ENCODE measurements at regions not wholly inside any gene's neighbourhood (a gene's known extent, or its start where the extent isn't known, plus 50 kb on each side); places are given as distances from the start of the nearest gene placed in this dataset.

DNA sequence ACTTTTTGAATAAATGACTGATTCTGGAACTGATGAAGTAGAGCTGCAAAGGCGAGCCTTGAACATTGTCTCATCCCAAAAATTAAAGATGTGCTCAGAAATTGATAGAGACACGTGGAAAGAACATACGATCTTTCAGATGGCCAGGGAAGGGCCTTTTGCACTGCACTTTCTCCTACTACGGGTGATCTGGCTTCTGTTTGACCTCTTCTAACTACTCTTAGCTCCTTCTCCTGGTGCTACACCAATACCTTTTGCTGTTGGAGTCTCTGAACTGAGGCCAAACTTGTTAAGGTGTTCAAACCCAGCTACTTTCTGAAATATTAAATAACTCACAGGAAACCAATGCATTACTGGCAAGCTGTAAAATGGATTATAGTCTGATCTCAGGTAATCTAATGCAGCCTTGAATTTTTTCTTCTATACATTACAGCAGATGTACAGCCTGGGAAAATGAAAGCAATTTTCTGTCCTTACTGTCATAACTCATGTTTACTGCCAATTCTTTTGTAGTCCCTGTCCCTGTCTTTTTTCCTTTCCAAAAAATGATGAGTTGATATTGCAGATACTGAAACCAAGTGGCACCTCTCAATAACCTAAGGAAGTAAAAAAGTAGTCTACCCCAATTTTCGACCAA is 1086.1 kb upstream of the CNTN5 start:
- H3K27ac ChIP-seq: no peak overlapping the region
- intact Hi-C loops (cut with DNase I): no loop called here
- 74 to 78% methylated on average over 5 of the region's 5 CpGs for WGBS, 2 donors
- no peaks in the 10 kb centered on the region for H3K9me3 ChIP-seq
- H3K27me3 ChIP-seq: no peaks in the 10 kb centered on the region
- no peaks in the 10 kb centered on the region for H3K4me1 ChIP-seq
- H3K36me3 ChIP-seq: no peaks in the 10 kb centered on the region
- no peak for DNase-seq
- TF ChIP-seq, protein P1, sequence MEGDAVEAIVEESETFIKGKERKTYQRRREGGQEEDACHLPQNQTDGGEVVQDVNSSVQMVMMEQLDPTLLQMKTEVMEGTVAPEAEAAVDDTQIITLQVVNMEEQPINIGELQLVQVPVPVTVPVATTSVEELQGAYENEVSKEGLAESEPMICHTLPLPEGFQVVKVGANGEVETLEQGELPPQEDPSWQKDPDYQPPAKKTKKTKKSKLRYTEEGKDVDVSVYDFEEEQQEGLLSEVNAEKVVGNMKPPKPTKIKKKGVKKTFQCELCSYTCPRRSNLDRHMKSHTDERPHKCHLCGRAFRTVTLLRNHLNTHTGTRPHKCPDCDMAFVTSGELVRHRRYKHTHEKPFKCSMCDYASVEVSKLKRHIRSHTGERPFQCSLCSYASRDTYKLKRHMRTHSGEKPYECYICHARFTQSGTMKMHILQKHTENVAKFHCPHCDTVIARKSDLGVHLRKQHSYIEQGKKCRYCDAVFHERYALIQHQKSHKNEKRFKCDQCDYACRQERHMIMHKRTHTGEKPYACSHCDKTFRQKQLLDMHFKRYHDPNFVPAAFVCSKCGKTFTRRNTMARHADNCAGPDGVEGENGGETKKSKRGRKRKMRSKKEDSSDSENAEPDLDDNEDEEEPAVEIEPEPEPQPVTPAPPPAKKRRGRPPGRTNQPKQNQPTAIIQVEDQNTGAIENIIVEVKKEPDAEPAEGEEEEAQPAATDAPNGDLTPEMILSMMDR (IDR thresholded peaks at IDR 0.05): no peak
- no peak for TF ChIP-seq POLR2A (IDR thresholded peaks at IDR 0.05)
- H3K4me3 ChIP-seq (replicated peaks in 1 of 3): no peak overlapping the region

DNA sequence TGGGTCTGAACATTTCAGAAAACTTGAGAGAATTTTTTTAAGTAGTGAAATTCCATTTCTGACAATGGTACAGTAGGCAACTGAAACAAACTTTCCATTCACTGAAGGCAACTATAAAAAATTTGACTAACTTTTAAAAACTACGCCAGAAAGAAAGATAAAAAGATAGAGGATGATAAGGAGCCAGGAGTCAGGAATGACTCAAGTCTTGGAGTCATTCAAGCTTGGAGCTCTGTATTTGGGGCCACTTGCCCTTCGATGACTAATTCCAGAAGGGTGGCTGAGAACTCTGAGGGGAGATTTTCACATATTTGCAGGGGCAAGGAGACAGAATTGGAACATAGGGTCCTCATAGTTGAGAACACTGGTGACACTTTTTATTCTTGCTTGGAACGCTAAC is 1083.2 kb upstream of the CNTN5 start:
- intact Hi-C loops (cut with DNase I): no loop called here
- no peak for TF ChIP-seq POLR2A (IDR thresholded peaks at IDR 0.05)
- TF ChIP-seq, protein P1 (IDR thresholded peaks at IDR 0.05): no peak
- H3K27ac ChIP-seq: no peak overlapping the region
- no peak for DNase-seq
- H3K4me1 ChIP-seq: no peaks in the 10 kb centered on the region
- no peak overlapping the region for H3K4me3 ChIP-seq (replicated peaks in 1 of 3)
- no peaks in the 10 kb centered on the region for H3K27me3 ChIP-seq
- H3K36me3 ChIP-seq: no peaks in the 10 kb centered on the region
- 85% methylated on average over 3 of the region's 3 CpGs for WGBS, 2 donors
- H3K9me3 ChIP-seq: no peaks in the 10 kb centered on the region

DNA sequence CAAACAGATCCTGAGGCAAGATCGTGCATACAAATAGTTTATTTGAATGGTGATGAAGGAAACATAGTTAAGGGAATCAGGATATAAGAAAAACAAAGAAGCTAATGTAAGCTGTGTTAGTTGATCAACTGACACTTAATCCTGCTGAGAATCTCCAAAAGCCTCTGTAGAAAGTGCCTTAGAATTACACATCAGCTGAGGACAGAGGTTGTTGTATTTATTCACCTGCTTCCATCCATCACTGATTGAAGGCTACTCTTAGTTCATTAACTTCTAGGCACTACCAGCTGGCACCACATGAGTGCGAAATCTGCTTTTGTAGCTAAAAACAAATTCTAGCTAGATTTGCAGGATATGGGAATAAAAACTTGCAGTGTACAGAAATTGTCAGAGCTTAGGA is 1082.0 kb upstream of the CNTN5 start:
- no peak overlapping the region for H3K4me3 ChIP-seq (replicated peaks in 1 of 3)
- DNase-seq: no peak
- H3K36me3 ChIP-seq: no peaks in the 10 kb centered on the region
- H3K27ac ChIP-seq: no peak overlapping the region
- TF ChIP-seq POLR2A (IDR thresholded peaks at IDR 0.05): no peak
- TF ChIP-seq, protein P1 (IDR thresholded peaks at IDR 0.05): no peak
- H3K27me3 ChIP-seq: no peaks in the 10 kb centered on the region
- WGBS, 2 donors: 75 to 83% methylated on average over 2 of the region's 2 CpGs
- H3K4me1 ChIP-seq: no peaks in the 10 kb centered on the region
- no peaks in the 10 kb centered on the region for H3K9me3 ChIP-seq
- intact Hi-C loops (cut with DNase I): no loop called here

GRCh38 chr11:97943493-97943892 is 1077.3 kb upstream of the CNTN5 start:
- no peak overlapping the region for H3K27ac ChIP-seq
- TF ChIP-seq, protein P1 (IDR thresholded peaks at IDR 0.05): no peak
- TF ChIP-seq POLR2A (IDR thresholded peaks at IDR 0.05): no peak
- DNase-seq: no peak
- H3K4me3 ChIP-seq (replicated peaks in 1 of 3): no peak overlapping the region
- no peaks in the 10 kb centered on the region for H3K4me1 ChIP-seq
- H3K9me3 ChIP-seq: no peaks in the 10 kb centered on the region
- no peaks in the 10 kb centered on the region for H3K36me3 ChIP-seq
- intact Hi-C loops (cut with DNase I): no loop called here
- H3K27me3 ChIP-seq: no peaks in the 10 kb centered on the region
- WGBS, 2 donors: 53 to 67% methylated on average over 2 of the region's 2 CpGs

GRCh38 chr11:97948793-97949192 is 1072.0 kb upstream of the CNTN5 start:
- no peaks in the 10 kb centered on the region for H3K9me3 ChIP-seq
- no peaks in the 10 kb centered on the region for H3K27me3 ChIP-seq
- 95 to 96% methylated on average over 1 of the region's 1 CpG for WGBS, 2 donors
- H3K4me3 ChIP-seq (replicated peaks in 1 of 3): no peak overlapping the region
- no peaks in the 10 kb centered on the region for H3K36me3 ChIP-seq
- intact Hi-C loops (cut with DNase I): no loop called here
- no peak for TF ChIP-seq POLR2A (IDR thresholded peaks at IDR 0.05)
- TF ChIP-seq, protein P1 (IDR thresholded peaks at IDR 0.05): no peak
- no peak for DNase-seq
- no peak overlapping the region for H3K27ac ChIP-seq
- no peaks in the 10 kb centered on the region for H3K4me1 ChIP-seq
